ENCODE measurements at regions not wholly inside any gene's neighbourhood (a gene's known extent, or its start where the extent isn't known, plus 50 kb on each side); places are given as distances from the start of the nearest gene placed in this dataset.

DNA sequence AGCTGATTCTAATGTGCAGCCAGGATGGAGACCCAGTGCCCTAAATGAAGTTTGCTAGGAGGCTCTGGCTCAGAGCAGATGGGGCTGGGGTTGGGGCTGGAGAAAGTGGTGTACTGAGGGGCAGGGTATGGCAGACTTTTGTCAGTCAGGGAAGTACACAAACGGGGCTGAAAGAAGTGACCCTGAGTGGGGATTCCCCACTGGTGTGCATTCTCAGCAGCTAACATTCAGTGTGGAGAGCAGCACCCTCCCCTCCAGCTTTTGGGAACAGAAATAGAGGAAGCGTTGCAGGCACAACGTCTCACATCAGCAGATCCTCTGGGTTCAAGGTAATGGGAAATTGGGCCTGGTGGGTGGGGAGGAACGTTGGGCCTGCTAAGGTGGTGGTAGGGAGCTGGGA lies 89.1 kb upstream of the GCFC2 start:
- Histone ChIP-seq H4K20me1 (replicated peaks; ENCODE audit: control insufficient read depth, extremely low read depth, insufficient read depth, low read length) (peaks cover 2% of the 10 kb centered on the region), H3K9me3 (replicated peaks; ENCODE audit: control insufficient read depth, insufficient read depth, low read length) (no peaks in the 10 kb centered on the region), H2AFZ (ENCODE audit: low read depth, low read length) (no peak overlapping the region), H3K4me3 (replicated peaks in 1 of 3; ENCODE audit: insufficient read depth in 1 of 3, low read depth in 1 of 3, low read length in 3 of 3) (no peak overlapping the region), H3K9me1 (replicated peaks; ENCODE audit: control insufficient read depth, extremely low read depth, insufficient read depth, low read length) (no peaks in the 10 kb centered on the region), H3K27ac (ENCODE audit: insufficient read depth, low read depth, low read length) (no peak overlapping the region), H3K27me3 (ENCODE audit: control insufficient read depth in 2 of 2, insufficient read depth in 2 of 2, low read length in 2 of 2) (no peaks in the 10 kb centered on the region), H3K9ac (replicated peaks; ENCODE audit: extremely low read depth, insufficient read depth, low read length) (no peak overlapping the region), H3K36me3 (ENCODE audit: control insufficient read depth in 2 of 2, extremely low read depth in 1 of 2, insufficient read depth in 2 of 2, low read length in 2 of 2) (no peaks in the 10 kb centered on the region), H3K4me1 (ENCODE audit: control insufficient read depth, extremely low read depth, insufficient read depth, low read length) (no peaks in the 10 kb centered on the region), H3K79me2 (ENCODE audit: control insufficient read depth, insufficient read depth, low read length) (no peaks in the 10 kb centered on the region), H3K4me2 (ENCODE audit: insufficient read depth, low read length) (no peak overlapping the region)
- DNase-seq (ENCODE audit: low read depth, low spot score): no peak
- dilution Hi-C loops (cut with MboI; ENCODE audit: extremely low pct_ligation_motif_present, low sequenced_read_pairs): no loop called here
- ChIA-PET POLR2A (no interaction called here), CTCF (no interaction called here)
- intact Hi-C loops (cut with micrococcal nuclease): no loop called here
- no peak for TF ChIP-seq POLR2A (IDR thresholded peaks at IDR 0.05; ENCODE audit: low read depth, low read length)
- TF ChIP-seq GATA2 (IDR thresholded peaks at IDR 0.05; ENCODE audit: insufficient read depth, insufficient read length, low read depth, low read length): no peak
- TF ChIP-seq, protein P1, sequence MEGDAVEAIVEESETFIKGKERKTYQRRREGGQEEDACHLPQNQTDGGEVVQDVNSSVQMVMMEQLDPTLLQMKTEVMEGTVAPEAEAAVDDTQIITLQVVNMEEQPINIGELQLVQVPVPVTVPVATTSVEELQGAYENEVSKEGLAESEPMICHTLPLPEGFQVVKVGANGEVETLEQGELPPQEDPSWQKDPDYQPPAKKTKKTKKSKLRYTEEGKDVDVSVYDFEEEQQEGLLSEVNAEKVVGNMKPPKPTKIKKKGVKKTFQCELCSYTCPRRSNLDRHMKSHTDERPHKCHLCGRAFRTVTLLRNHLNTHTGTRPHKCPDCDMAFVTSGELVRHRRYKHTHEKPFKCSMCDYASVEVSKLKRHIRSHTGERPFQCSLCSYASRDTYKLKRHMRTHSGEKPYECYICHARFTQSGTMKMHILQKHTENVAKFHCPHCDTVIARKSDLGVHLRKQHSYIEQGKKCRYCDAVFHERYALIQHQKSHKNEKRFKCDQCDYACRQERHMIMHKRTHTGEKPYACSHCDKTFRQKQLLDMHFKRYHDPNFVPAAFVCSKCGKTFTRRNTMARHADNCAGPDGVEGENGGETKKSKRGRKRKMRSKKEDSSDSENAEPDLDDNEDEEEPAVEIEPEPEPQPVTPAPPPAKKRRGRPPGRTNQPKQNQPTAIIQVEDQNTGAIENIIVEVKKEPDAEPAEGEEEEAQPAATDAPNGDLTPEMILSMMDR (IDR thresholded peaks at IDR 0.05; ENCODE audit: extremely low read depth in 1 of 2, insufficient read depth in 1 of 2, low read depth in 1 of 2, low read length in 2 of 2): no peak
- no peak for TF ChIP-seq EZH2 (IDR thresholded peaks at IDR 0.05; ENCODE audit: borderline replicate concordance, low read depth, low read length, severe bottlenecking)
- TF ChIP-seq FOS (IDR thresholded peaks at IDR 0.05; ENCODE audit: borderline replicate concordance, insufficient read depth, low read length): no peak
- no peak for TF ChIP-seq POLR2AphosphoS5 (IDR thresholded peaks at IDR 0.05; ENCODE audit: insufficient read depth, low read depth, low read length)
- no peak for TF ChIP-seq JUN (IDR thresholded peaks at IDR 0.05; ENCODE audit: borderline replicate concordance, insufficient read depth, insufficient read length, low read depth)
- no TSS peak for BruUV-seq (replicated peaks)
- FAIRE-seq: no peak

GRCh38 chr2:75798569-75798968 lies 87.9 kb upstream of the GCFC2 start:
- POLR2A ChIA-PET: no interaction called here
- TF ChIP-seq, protein P2, sequence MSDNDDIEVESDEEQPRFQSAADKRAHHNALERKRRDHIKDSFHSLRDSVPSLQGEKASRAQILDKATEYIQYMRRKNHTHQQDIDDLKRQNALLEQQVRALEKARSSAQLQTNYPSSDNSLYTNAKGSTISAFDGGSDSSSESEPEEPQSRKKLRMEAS (IDR thresholded peaks at IDR 0.05; ENCODE audit: insufficient read depth, insufficient read length): no peak
- TF ChIP-seq GATA2 (IDR thresholded peaks at IDR 0.05; ENCODE audit: insufficient read depth, insufficient read length, low read depth, low read length): no peak
- FAIRE-seq (no peak), DNase-seq (ENCODE audit: low read depth, low spot score) (no peak)
- Histone ChIP-seq H3K36me3 (ENCODE audit: control insufficient read depth in 2 of 2, extremely low read depth in 1 of 2, insufficient read depth in 2 of 2, low read length in 2 of 2) (no peaks in the 10 kb centered on the region), H3K27ac (ENCODE audit: insufficient read depth, low read depth, low read length) (no peak overlapping the region), H2AFZ (ENCODE audit: low read depth, low read length) (no peak overlapping the region), H3K9me3 (replicated peaks; ENCODE audit: control insufficient read depth, insufficient read depth, low read length) (no peaks in the 10 kb centered on the region), H3K9ac (replicated peaks; ENCODE audit: extremely low read depth, insufficient read depth, low read length) (no peak overlapping the region), H3K9me1 (replicated peaks; ENCODE audit: control insufficient read depth, extremely low read depth, insufficient read depth, low read length) (no peaks in the 10 kb centered on the region), H3K27me3 (ENCODE audit: control insufficient read depth in 2 of 2, insufficient read depth in 2 of 2, low read length in 2 of 2) (no peaks in the 10 kb centered on the region), H3K79me2 (ENCODE audit: control insufficient read depth, insufficient read depth, low read length) (no peaks in the 10 kb centered on the region), H3K4me1 (ENCODE audit: control insufficient read depth, extremely low read depth, insufficient read depth, low read length) (no peaks in the 10 kb centered on the region), H4K20me1 (replicated peaks; ENCODE audit: control insufficient read depth, extremely low read depth, insufficient read depth, low read length) (peaks cover 2% of the 10 kb centered on the region), H3K4me2 (ENCODE audit: insufficient read depth, low read length) (no peak overlapping the region), H3K4me3 (replicated peaks in 1 of 3; ENCODE audit: insufficient read depth in 1 of 3, low read depth in 1 of 3, low read length in 3 of 3) (no peak overlapping the region)
- intact Hi-C loops (cut with micrococcal nuclease) (no loop called here), dilution Hi-C loops (cut with MboI; ENCODE audit: extremely low pct_ligation_motif_present, low sequenced_read_pairs) (no loop called here)
- CTCF ChIA-PET: no interaction called here
- BruUV-seq (replicated peaks): no TSS peak

Data from endothelial cell of umbilical vein (primary cell).